ENCODE measurements at regions not wholly inside any gene's neighbourhood (a gene's known extent, or its start where the extent isn't known, plus 50 kb on each side); places are given as distances from the start of the nearest gene placed in this dataset.

DNA sequence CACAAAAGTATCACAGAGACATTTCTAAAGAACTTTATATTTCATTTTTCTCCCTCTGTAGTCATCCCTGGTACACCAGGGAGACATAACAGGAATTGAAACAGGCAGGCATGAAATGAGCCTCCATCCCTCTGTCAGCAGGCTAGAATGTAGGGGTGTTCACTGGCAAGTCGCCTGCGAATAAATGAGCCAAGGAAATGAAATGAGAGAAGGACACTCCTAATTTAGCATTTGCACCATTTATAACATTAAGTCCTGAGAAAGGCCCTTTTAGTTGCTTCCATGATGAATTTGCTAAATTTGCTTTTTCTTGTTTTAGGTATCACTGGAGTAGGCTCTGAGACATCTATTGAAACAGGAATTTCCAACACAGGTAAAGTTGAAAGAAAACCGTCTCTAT is 192.4 kb upstream of the CNTN1 start:
- TF ChIP-seq CTCF (IDR thresholded peaks at IDR 0.05) (no peak), POLR2A (IDR thresholded peaks at IDR 0.05) (no peak)
